ENCODE measurements at regions not wholly inside any gene's neighbourhood (a gene's known extent, or its start where the extent isn't known, plus 50 kb on each side); places are given as distances from the start of the nearest gene placed in this dataset.

DNA sequence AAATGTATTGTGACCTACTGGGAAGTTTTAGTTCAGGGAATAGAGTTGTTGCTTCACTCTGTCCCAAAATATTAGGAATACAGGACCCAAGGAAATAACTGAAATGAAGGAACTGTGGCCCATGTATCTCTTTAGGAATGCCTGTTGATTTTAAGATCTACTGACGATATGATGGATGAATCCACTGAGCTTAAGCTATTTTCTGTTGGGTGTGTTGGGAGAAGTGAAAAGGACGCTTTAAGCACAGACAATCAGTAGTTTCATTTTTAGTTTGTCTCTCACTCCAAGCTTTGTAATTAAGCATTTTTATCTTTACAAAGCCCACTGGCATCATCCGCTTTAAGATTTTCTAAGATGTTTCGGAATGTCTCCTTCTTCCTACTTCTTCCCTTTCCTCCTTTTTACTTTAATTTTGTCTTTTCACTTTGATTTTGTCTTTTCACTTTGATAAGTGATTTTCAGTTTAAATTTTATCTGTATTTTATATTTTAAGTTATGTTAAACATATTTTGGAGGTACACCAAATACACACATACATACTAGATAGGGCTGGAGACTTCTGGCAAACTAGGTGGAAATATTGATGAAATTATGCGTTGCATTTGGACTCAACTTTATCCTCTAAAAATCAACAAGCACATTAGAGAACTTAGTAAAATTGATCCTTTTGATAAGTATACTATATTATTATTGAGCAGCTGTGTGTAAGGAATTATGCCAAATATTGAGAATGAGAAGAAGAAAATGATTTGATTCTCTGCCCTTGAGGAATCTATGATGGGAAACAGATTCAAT, 52.3 kb upstream of the USP44 start:
- TF ChIP-seq CTCF (IDR thresholded peaks at IDR 0.05) (no peak), POLR2A (IDR thresholded peaks at IDR 0.05) (no peak)
